ENCODE measurements at regions not wholly inside any gene's neighbourhood (a gene's known extent, or its start where the extent isn't known, plus 50 kb on each side); places are given as distances from the start of the nearest gene placed in this dataset.

- H3K23ac ChIP-seq (ENCODE audit: insufficient read length, low read depth, low read length) = no peak overlapping the region
- H3K4me3 Mint-ChIP-seq = no peak overlapping the region
- H4K8ac ChIP-seq (replicated peaks; ENCODE audit: insufficient read length, low read depth, low read length) = no peak overlapping the region
- H3K18ac ChIP-seq (ENCODE audit: insufficient read length, low read depth, low read length) = no peak overlapping the region
- no peak overlapping the region for H3K27ac Mint-ChIP-seq
- no peaks in the 10 kb centered on the region for H3K4me1 ChIP-seq (ENCODE audit: insufficient read depth, low read length)
- H3K79me1 ChIP-seq (ENCODE audit: insufficient read depth, low read depth, low read length, poor library complexity, severe bottlenecking) = no peaks in the 10 kb centered on the region
- no peak for DNase-seq
- no peak overlapping the region for H2AK5ac ChIP-seq (ENCODE audit: insufficient read length, low read length)
- no peak overlapping the region for H4K5ac ChIP-seq (ENCODE audit: insufficient read length, low read depth, low read length)
- peaks cover 12 to 14% of the 10 kb centered on the region in 2 experiments; a peak in 4 of 5 replicates for H3K9me3 Mint-ChIP-seq
- H2BK15ac ChIP-seq (ENCODE audit: low read depth, low read length) = no peak overlapping the region
- no peak overlapping the region for H3K56ac ChIP-seq (ENCODE audit: insufficient read length, low read depth, low read length)
- WGBS (ENCODE audit: extremely low coverage, insufficient read length, low lambda C conversion rate) = no CpG with 5 or more reads among the region's 4 CpGs
- no peak overlapping the region for H3K4ac ChIP-seq (ENCODE audit: low read depth, low read length)
- no peaks in the 10 kb centered on the region for H3K23me2 ChIP-seq (ENCODE audit: insufficient read length, low read depth, low read length, poor library complexity, severe bottlenecking)
- no peak overlapping the region for H2AFZ ChIP-seq (ENCODE audit: low read length)
- no peaks in the 10 kb centered on the region for H3K9me3 ChIP-seq (ENCODE audit: control insufficient read depth, low read depth, low read length)
- H2BK12ac ChIP-seq (ENCODE audit: insufficient read length, low read depth, low read length) = no peak overlapping the region
- no peak overlapping the region for H2BK120ac ChIP-seq (ENCODE audit: low read depth, low read length, poor library complexity, severe bottlenecking)
- no peak overlapping the region for H2BK5ac ChIP-seq (ENCODE audit: insufficient read length, low read length)
- H3T11ph ChIP-seq (ENCODE audit: low read length) = no peak overlapping the region
- H3K27me3 ChIP-seq (ENCODE audit: insufficient read depth, low read length) = no peaks in the 10 kb centered on the region
- no peaks in the 10 kb centered on the region; the same call in 1 of the 2 replicates for H3K27me3 Mint-ChIP-seq (ENCODE audit: low read depth)
- TF ChIP-seq, protein P1, sequence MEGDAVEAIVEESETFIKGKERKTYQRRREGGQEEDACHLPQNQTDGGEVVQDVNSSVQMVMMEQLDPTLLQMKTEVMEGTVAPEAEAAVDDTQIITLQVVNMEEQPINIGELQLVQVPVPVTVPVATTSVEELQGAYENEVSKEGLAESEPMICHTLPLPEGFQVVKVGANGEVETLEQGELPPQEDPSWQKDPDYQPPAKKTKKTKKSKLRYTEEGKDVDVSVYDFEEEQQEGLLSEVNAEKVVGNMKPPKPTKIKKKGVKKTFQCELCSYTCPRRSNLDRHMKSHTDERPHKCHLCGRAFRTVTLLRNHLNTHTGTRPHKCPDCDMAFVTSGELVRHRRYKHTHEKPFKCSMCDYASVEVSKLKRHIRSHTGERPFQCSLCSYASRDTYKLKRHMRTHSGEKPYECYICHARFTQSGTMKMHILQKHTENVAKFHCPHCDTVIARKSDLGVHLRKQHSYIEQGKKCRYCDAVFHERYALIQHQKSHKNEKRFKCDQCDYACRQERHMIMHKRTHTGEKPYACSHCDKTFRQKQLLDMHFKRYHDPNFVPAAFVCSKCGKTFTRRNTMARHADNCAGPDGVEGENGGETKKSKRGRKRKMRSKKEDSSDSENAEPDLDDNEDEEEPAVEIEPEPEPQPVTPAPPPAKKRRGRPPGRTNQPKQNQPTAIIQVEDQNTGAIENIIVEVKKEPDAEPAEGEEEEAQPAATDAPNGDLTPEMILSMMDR (conservative IDR thresholded peaks at IDR 0.05) = no peak
- H3K79me2 ChIP-seq (ENCODE audit: insufficient read depth, low read length) = no peaks in the 10 kb centered on the region
- H3K9ac ChIP-seq (ENCODE audit: extremely low read depth, insufficient read length, low read length) = no peak overlapping the region
- no peaks in the 10 kb centered on the region for H3K4me1 Mint-ChIP-seq
- no peak overlapping the region for H3K14ac ChIP-seq (ENCODE audit: insufficient read depth, low read length)
- H2BK20ac ChIP-seq (ENCODE audit: low read depth, low read length, poor library complexity, severe bottlenecking) = no peak overlapping the region
- no peak overlapping the region for H4K91ac ChIP-seq (ENCODE audit: insufficient read length, low read depth, low read length)
- H4K20me1 ChIP-seq (ENCODE audit: control insufficient read depth, insufficient read depth, insufficient read length) = no peaks in the 10 kb centered on the region
- H3K36me3 Mint-ChIP-seq (ENCODE audit: insufficient read depth in 1 of 3, low read depth in 3 of 3) = peaks cover 12 to 25% (median 13%) of the 10 kb centered on the region in 3 experiments
- H3K27ac ChIP-seq (ENCODE audit: insufficient read length, low read depth, low read length) = no peak overlapping the region
- no peak overlapping the region for H3K4me2 ChIP-seq (ENCODE audit: insufficient read depth, insufficient read length, low read length)
These were observed 192.3 kb downstream of the AASDH start for GRCh38 chr4:56195025-56195424.

Measured in H9 (cell line).